Keratinocyte (primary cell): ENCODE measurements at regions not wholly inside any gene's neighbourhood (a gene's known extent, or its start where the extent isn't known, plus 50 kb on each side); places are given as distances from the start of the nearest gene placed in this dataset.

Experiments used
- DNase-seq: peaks from one replicate; pipeline ENCODE4 v3.0.0-alpha.2; 2011; ENCODE audit warnings: low read depth, missing footprints, low spot score
- FAIRE-seq: peaks from 2 replicates; lab custom pipeline; 2011; peaks lifted over from hg19 to GRCh38; lab: Jason Lieb, UNC
- H2AFZ ChIP-seq: 2 replicates; pipeline ENCODE4 v1.6.0; 2012; ENCODE audit warnings: low read length, control low read depth, inconsistent platforms; ENCODE audit not compliant: control insufficient read depth
- H3K27ac ChIP-seq: 2 replicates; pipeline ENCODE4 v1.5.1; 2011; ENCODE audit warnings: low read length; ENCODE audit not compliant: control insufficient read depth, insufficient read depth
- H3K27me3 ChIP-seq: 3 replicates; pipeline ENCODE4 v1.6.0; 2011; ENCODE audit warnings: low read length; ENCODE audit not compliant: control insufficient read depth, insufficient read depth; ENCODE audit errors: extremely low read depth
- H3K36me3 ChIP-seq, 2 experiments: 2 replicates in 1 of 2; 3 replicates in 1 of 2; pipeline ENCODE4 v1.5.1; 2011; ENCODE audit warnings: low read length in 2 of 2, mild to moderate bottlenecking in 1 of 2; ENCODE audit not compliant: control insufficient read depth in 2 of 2, insufficient read depth in 2 of 2; ENCODE audit errors: extremely low read depth in 1 of 2
- H3K4me1 ChIP-seq: 3 replicates; pipeline ENCODE4 v1.5.1; 2011; ENCODE audit warnings: low read length; ENCODE audit not compliant: control insufficient read depth, insufficient read depth; ENCODE audit errors: extremely low read depth
- H3K4me2 ChIP-seq: 3 replicates; pipeline ENCODE4 v1.6.0; 2011; ENCODE audit warnings: low read depth, low read length; ENCODE audit not compliant: control insufficient read depth, insufficient read depth; ENCODE audit errors: extremely low read depth
- H3K4me3 ChIP-seq, 3 experiments: fragments of 200-600 bp in 1 of 3; sonication (generic) in 1 of 3; 2 replicates in 2 of 3; 3 replicates in 1 of 3; pipeline ENCODE4 v1.5.1; 2011 to 2016; ENCODE audit warnings: low read length in 3 of 3, mild to moderate bottlenecking in 3 of 3, control low read depth in 2 of 3, inconsistent platforms in 1 of 3, low read depth in 1 of 3, mixed read lengths in 1 of 3, mixed run types in 1 of 3, moderate library complexity in 1 of 3; ENCODE audit not compliant: control insufficient read depth in 2 of 3, insufficient read depth in 2 of 3; ENCODE audit errors: extremely low read depth in 1 of 3
- H3K79me2 ChIP-seq: 2 replicates; pipeline ENCODE4 v1.6.0; 2012; ENCODE audit warnings: low read length; ENCODE audit not compliant: control insufficient read depth, insufficient read depth
- H3K9ac ChIP-seq: 3 replicates; pipeline ENCODE4 v1.6.0; 2011; ENCODE audit warnings: low read length; ENCODE audit not compliant: control insufficient read depth, insufficient read depth; ENCODE audit errors: extremely low read depth
- H3K9me1 ChIP-seq: 3 replicates; pipeline ENCODE4 v1.6.0; 2011; ENCODE audit warnings: low read length; ENCODE audit not compliant: control insufficient read depth, insufficient read depth; ENCODE audit errors: extremely low read depth
- H3K9me3 ChIP-seq: 2 replicates; pipeline ENCODE4 v1.5.1; 2012; ENCODE audit warnings: low read depth, low read length; ENCODE audit not compliant: control insufficient read depth
- H4K20me1 ChIP-seq: 3 replicates; pipeline ENCODE4 v1.6.0; 2011; ENCODE audit warnings: low read length; ENCODE audit not compliant: control insufficient read depth, insufficient read depth; ENCODE audit errors: extremely low read depth
- CTCF ChIP-seq, 3 experiments: IDR thresholded peaks in 1 of 3; conservative IDR thresholded peaks in 1 of 3; optimal IDR thresholded peaks in 1 of 3; 2 replicates in 2 of 3; 3 replicates in 1 of 3; pipeline versions ENCODE3 to v1.5.1; 2011; ENCODE audit warnings: low read length in 3 of 3, mild to moderate bottlenecking in 3 of 3, moderate library complexity in 2 of 3, control low read depth in 1 of 3, inconsistent platforms in 1 of 3; ENCODE audit not compliant: insufficient read depth in 2 of 3; ENCODE audit errors: extremely low read depth in 1 of 3
- EZH2 ChIP-seq: IDR thresholded peaks from one replicate; pipeline ENCODE4 v1.6.1; 2012; ENCODE audit warnings: inconsistent platforms, mild to moderate bottlenecking, low read length, moderate library complexity
- dilution Hi-C: fragments of 300-500 bp; cut with MboI; formaldehyde crosslinking; loops from one replicate; pipeline ENCODE4 v1.7.0; 2020; ENCODE audit warnings: low sequenced_read_pairs; ENCODE audit not compliant: extremely low pct_ligation_motif_present

DNA sequence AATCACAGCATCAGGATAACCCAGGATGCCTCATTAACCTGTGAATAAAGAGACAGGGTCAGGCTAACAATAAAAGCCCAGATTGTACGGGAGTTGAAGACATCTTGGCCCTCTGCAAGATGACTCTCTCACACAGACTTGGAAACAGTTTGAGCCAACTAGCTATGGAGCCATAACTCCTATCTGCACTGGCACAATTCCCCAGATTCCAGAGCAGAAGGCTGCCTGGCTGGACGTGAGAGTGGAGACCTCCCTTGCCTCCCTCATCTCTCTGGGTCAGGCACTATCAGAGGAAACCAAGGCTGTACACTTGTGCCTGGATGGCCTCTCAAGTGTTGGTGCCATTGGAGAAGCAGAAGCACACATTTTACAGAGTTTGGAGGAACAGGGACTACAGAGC is 312.6 kb downstream of the THBS2 start:
- dilution Hi-C loops = no loop called here
- no peak for FAIRE-seq
- H3K9ac ChIP-seq = no peak overlapping the region

GRCh38 chr6:168939796-168940195 is 313.9 kb downstream of the THBS2 start:
- Histone ChIP-seq H3K27ac (no peak overlapping the region), H3K36me3 (no peaks in the 10 kb centered on the region), H3K4me3 (no peak overlapping the region), H2AFZ (no peak overlapping the region), H3K79me2 (no peaks in the 10 kb centered on the region), H3K9me1 (no peaks in the 10 kb centered on the region), H4K20me1 (no peaks in the 10 kb centered on the region), H3K4me2 (no peak overlapping the region), H3K9ac (no peak overlapping the region), H3K27me3 (no peaks in the 10 kb centered on the region), H3K4me1 (peaks cover 6% of the 10 kb centered on the region), H3K9me3 (no peaks in the 10 kb centered on the region)
- DNase-seq = no peak
- FAIRE-seq = no peak
- dilution Hi-C loops = no loop called here
- no peak for TF ChIP-seq CTCF (optimal IDR thresholded peaks at IDR 0.05 in 1 of 3, IDR thresholded peaks at IDR 0.05 in 1 of 3, conservative IDR thresholded peaks at IDR 0.05 in 1 of 3; ENCODE audit: extremely low read depth in 1 of 3, insufficient read depth in 2 of 3, low read length in 3 of 3)
- TF ChIP-seq EZH2 = no peak

More for the DNA sequence above, 312.6 kb downstream of the THBS2 start:
- H3K36me3 ChIP-seq = no peaks in the 10 kb centered on the region
- no peaks in the 10 kb centered on the region for H3K9me1 ChIP-seq
- no peaks in the 10 kb centered on the region for H4K20me1 ChIP-seq
- H3K27ac ChIP-seq = no peak overlapping the region
- no peaks in the 10 kb centered on the region for H3K9me3 ChIP-seq
- H3K4me2 ChIP-seq = no peak overlapping the region
- TF ChIP-seq CTCF (optimal IDR thresholded peaks at IDR 0.05 in 1 of 3, IDR thresholded peaks at IDR 0.05 in 1 of 3, conservative IDR thresholded peaks at IDR 0.05 in 1 of 3; ENCODE audit: extremely low read depth in 1 of 3, insufficient read depth in 2 of 3, low read length in 3 of 3) = no peak
- TF ChIP-seq EZH2 = no peak
- DNase-seq = no peak
- no peaks in the 10 kb centered on the region for H3K27me3 ChIP-seq
- no peak overlapping the region for H2AFZ ChIP-seq
- no peaks in the 10 kb centered on the region for H3K79me2 ChIP-seq
- no peak overlapping the region for H3K4me3 ChIP-seq
- H3K4me1 ChIP-seq = peaks cover 6% of the 10 kb centered on the region
